ENCODE measurements at regions not wholly inside any gene's neighbourhood (a gene's known extent, or its start where the extent isn't known, plus 50 kb on each side); places are given as distances from the start of the nearest gene placed in this dataset.

- Mint-ChIP-seq H3K4me1 (peaks cover 5% of the 10 kb centered on the region), H3K4me3 (no peak overlapping the region), H3K36me3 (ENCODE audit: low read depth) (no peaks in the 10 kb centered on the region), H3K27me3 (peaks cover 14% of the 10 kb centered on the region), H3K27ac (no peak overlapping the region)
- DNase-seq, result no peak
- no peaks in the 10 kb centered on the region for H3K9me3 ChIP-seq (ENCODE audit: control insufficient read depth, low read length, poor library complexity, severe bottlenecking)
- no peak for ATAC-seq
These were observed 263.7 kb upstream of the LMCD1 start for GRCh38 chr3:8237893-8238292.

GRCh38 chr3:8238432-8238831 is 263.2 kb upstream of the LMCD1 start:
- DNase-seq (no peak), ATAC-seq (no peak)
- Mint-ChIP-seq H3K27ac (no peak overlapping the region), H3K4me3 (no peak overlapping the region), H3K4me1 (peaks cover 5% of the 10 kb centered on the region), H3K27me3 (peaks cover 10% of the 10 kb centered on the region), H3K36me3 (ENCODE audit: low read depth) (no peaks in the 10 kb centered on the region)
- H3K9me3 ChIP-seq (ENCODE audit: control insufficient read depth, low read length, poor library complexity, severe bottlenecking), result no peaks in the 10 kb centered on the region

- DNase-seq (no peak), ATAC-seq (no peak)
- Mint-ChIP-seq H3K4me3 (no peak overlapping the region), H3K36me3 (ENCODE audit: low read depth) (no peaks in the 10 kb centered on the region), H3K27ac (no peak overlapping the region), H3K27me3 (peaks cover 10% of the 10 kb centered on the region), H3K4me1 (peaks cover 5% of the 10 kb centered on the region)
- H3K9me3 ChIP-seq (ENCODE audit: control insufficient read depth, low read length, poor library complexity, severe bottlenecking), result no peaks in the 10 kb centered on the region
These were observed 262.5 kb upstream of the LMCD1 start for GRCh38 chr3:8239095-8239494.

- Mint-ChIP-seq H3K4me1 (peaks cover 5% of the 10 kb centered on the region), H3K4me3 (no peak overlapping the region), H3K36me3 (ENCODE audit: low read depth) (no peaks in the 10 kb centered on the region), H3K27me3 (peaks cover 2% of the 10 kb centered on the region), H3K27ac (no peak overlapping the region)
- no peaks in the 10 kb centered on the region for H3K9me3 ChIP-seq (ENCODE audit: control insufficient read depth, low read length, poor library complexity, severe bottlenecking)
- DNase-seq, result peak in 1 of 3 donors; percentile 7
- peak; percentile 64 for ATAC-seq
These were observed 261.6 kb upstream of the LMCD1 start for GRCh38 chr3:8239718-8240695.

- no peaks in the 10 kb centered on the region for H3K9me3 ChIP-seq (ENCODE audit: control insufficient read depth, low read length, poor library complexity, severe bottlenecking)
- ATAC-seq, result no peak
- Mint-ChIP-seq H3K4me1 (no peaks in the 10 kb centered on the region), H3K4me3 (no peak overlapping the region), H3K27ac (no peak overlapping the region), H3K36me3 (ENCODE audit: low read depth) (no peaks in the 10 kb centered on the region), H3K27me3 (peaks cover 8% of the 10 kb centered on the region)
- no peak for DNase-seq
These were observed 255.6 kb upstream of the LMCD1 start for GRCh38 chr3:8246070-8246469.

GRCh38 chr3:8253201-8253600 is 248.4 kb upstream of the LMCD1 start:
- H3K4me1 Mint-ChIP-seq, result no peaks in the 10 kb centered on the region
- ATAC-seq (no peak), DNase-seq (no peak)
- H3K9me3 ChIP-seq (ENCODE audit: control insufficient read depth, low read length, poor library complexity, severe bottlenecking), result no peaks in the 10 kb centered on the region
- H3K27me3 Mint-ChIP-seq, result peaks cover 4% of the 10 kb centered on the region
- H3K27ac Mint-ChIP-seq, result no peak overlapping the region
- H3K36me3 Mint-ChIP-seq (ENCODE audit: low read depth), result no peaks in the 10 kb centered on the region
- H3K4me3 Mint-ChIP-seq, result no peak overlapping the region

- Mint-ChIP-seq H3K36me3 (ENCODE audit: low read depth) (no peaks in the 10 kb centered on the region), H3K27ac (no peak overlapping the region), H3K4me3 (no peak overlapping the region), H3K4me1 (no peaks in the 10 kb centered on the region), H3K27me3 (no peaks in the 10 kb centered on the region)
- DNase-seq, result no peak
- no peaks in the 10 kb centered on the region for H3K9me3 ChIP-seq (ENCODE audit: control insufficient read depth, low read length, poor library complexity, severe bottlenecking)
- no peak for ATAC-seq
These were observed 247.1 kb upstream of the LMCD1 start for GRCh38 chr3:8254489-8254888.

- Mint-ChIP-seq H3K36me3 (ENCODE audit: low read depth) (no peaks in the 10 kb centered on the region), H3K4me3 (no peak overlapping the region), H3K4me1 (no peaks in the 10 kb centered on the region), H3K27me3 (no peaks in the 10 kb centered on the region), H3K27ac (no peak overlapping the region)
- H3K9me3 ChIP-seq (ENCODE audit: control insufficient read depth, low read length, poor library complexity, severe bottlenecking), result no peaks in the 10 kb centered on the region
- ATAC-seq (no peak), DNase-seq (no peak)
These were observed 245.9 kb upstream of the LMCD1 start for GRCh38 chr3:8255725-8256124.

- ATAC-seq (no peak), DNase-seq (no peak)
- Mint-ChIP-seq H3K27me3 (no peaks in the 10 kb centered on the region), H3K4me3 (no peak overlapping the region), H3K4me1 (no peaks in the 10 kb centered on the region), H3K27ac (no peak overlapping the region), H3K36me3 (ENCODE audit: low read depth) (no peaks in the 10 kb centered on the region)
- no peaks in the 10 kb centered on the region for H3K9me3 ChIP-seq (ENCODE audit: control insufficient read depth, low read length, poor library complexity, severe bottlenecking)
These were observed 245.1 kb upstream of the LMCD1 start for GRCh38 chr3:8256441-8257071.

GRCh38 chr3:8261018-8261417 is 240.6 kb upstream of the LMCD1 start:
- peaks cover 24% of the 10 kb centered on the region for H3K27me3 Mint-ChIP-seq
- no peak overlapping the region for H3K27ac Mint-ChIP-seq
- ATAC-seq (no peak), DNase-seq (no peak)
- H3K4me1 Mint-ChIP-seq, result peaks cover 2% of the 10 kb centered on the region
- no peaks in the 10 kb centered on the region for H3K9me3 ChIP-seq (ENCODE audit: control insufficient read depth, low read length, poor library complexity, severe bottlenecking)
- no peak overlapping the region for H3K4me3 Mint-ChIP-seq
- no peaks in the 10 kb centered on the region for H3K36me3 Mint-ChIP-seq (ENCODE audit: low read depth)

GRCh38 chr3:8266730-8267131 is 234.9 kb upstream of the LMCD1 start:
- DNase-seq (no peak), ATAC-seq (no peak)
- Mint-ChIP-seq H3K36me3 (ENCODE audit: low read depth) (no peaks in the 10 kb centered on the region), H3K4me3 (no peak overlapping the region), H3K27me3 (peaks cover 40% of the 10 kb centered on the region), H3K4me1 (peaks cover 2% of the 10 kb centered on the region), H3K27ac (no peak overlapping the region)
- no peaks in the 10 kb centered on the region for H3K9me3 ChIP-seq (ENCODE audit: control insufficient read depth, low read length, poor library complexity, severe bottlenecking)

- H3K27ac Mint-ChIP-seq, result no peak overlapping the region
- H3K27me3 Mint-ChIP-seq, result peaks cover 10% of the 10 kb centered on the region
- no peaks in the 10 kb centered on the region for H3K36me3 Mint-ChIP-seq (ENCODE audit: low read depth)
- H3K4me3 Mint-ChIP-seq, result no peak overlapping the region
- H3K4me1 Mint-ChIP-seq, result no peaks in the 10 kb centered on the region
- DNase-seq (no peak), ATAC-seq (no peak)
- no peaks in the 10 kb centered on the region for H3K9me3 ChIP-seq (ENCODE audit: control insufficient read depth, low read length, poor library complexity, severe bottlenecking)
These were observed 228.1 kb upstream of the LMCD1 start for GRCh38 chr3:8273479-8273878.

- H3K9me3 ChIP-seq (ENCODE audit: control insufficient read depth, low read length, poor library complexity, severe bottlenecking), result no peaks in the 10 kb centered on the region
- H3K36me3 Mint-ChIP-seq (ENCODE audit: low read depth), result no peaks in the 10 kb centered on the region
- no peak overlapping the region for H3K27ac Mint-ChIP-seq
- DNase-seq (no peak), ATAC-seq (no peak)
- peaks cover 10% of the 10 kb centered on the region for H3K27me3 Mint-ChIP-seq
- H3K4me1 Mint-ChIP-seq, result no peaks in the 10 kb centered on the region
- no peak overlapping the region for H3K4me3 Mint-ChIP-seq
These were observed 225.6 kb upstream of the LMCD1 start for GRCh38 chr3:8276056-8276455.

- no peaks in the 10 kb centered on the region for H3K9me3 ChIP-seq (ENCODE audit: control insufficient read depth, low read length, poor library complexity, severe bottlenecking)
- Mint-ChIP-seq H3K27me3 (peaks cover 11% of the 10 kb centered on the region), H3K27ac (no peak overlapping the region), H3K36me3 (ENCODE audit: low read depth) (no peaks in the 10 kb centered on the region), H3K4me3 (no peak overlapping the region), H3K4me1 (no peaks in the 10 kb centered on the region)
- ATAC-seq (no peak), DNase-seq (no peak)
These were observed 225.1 kb upstream of the LMCD1 start for GRCh38 chr3:8276506-8276905.
